ENCODE measurements at regions not wholly inside any gene's neighbourhood (a gene's known extent, or its start where the extent isn't known, plus 50 kb on each side); places are given as distances from the start of the nearest gene placed in this dataset.

GRCh38 chr2:150159300-150159699 lies 328.2 kb downstream of the RND3 start:
- Histone ChIP-seq H3K27me3 (ENCODE audit: control insufficient read depth, insufficient read depth, low read length, poor library complexity, severe bottlenecking) (no peaks in the 10 kb centered on the region), H3K9me3 (ENCODE audit: control insufficient read depth, low read length) (no peaks in the 10 kb centered on the region), H3K4me1 (ENCODE audit: control insufficient read depth, insufficient read depth, low read length) (no peaks in the 10 kb centered on the region), H3K27ac (ENCODE audit: insufficient read depth, low read depth, low read length, poor library complexity, severe bottlenecking) (no peak overlapping the region), H3K4me3 (ENCODE audit: insufficient read depth, low read depth, low read length) (no peak overlapping the region), H3K36me3 (ENCODE audit: control insufficient read depth, insufficient read depth, low read length) (no peaks in the 10 kb centered on the region)
- 88 to 98% methylated on average over 4 of the region's 4 CpGs for WGBS, 2 experiments

GRCh38 chr2:150156876-150157275 lies 330.6 kb downstream of the RND3 start:
- no peak overlapping the region for H3K27ac ChIP-seq (ENCODE audit: insufficient read depth, low read depth, low read length, poor library complexity, severe bottlenecking)
- no peaks in the 10 kb centered on the region for H3K27me3 ChIP-seq (ENCODE audit: control insufficient read depth, insufficient read depth, low read length, poor library complexity, severe bottlenecking)
- H3K4me1 ChIP-seq (ENCODE audit: control insufficient read depth, insufficient read depth, low read length) = no peaks in the 10 kb centered on the region
- 93 to 99% methylated on average over 2 of the region's 2 CpGs for WGBS, 2 experiments
- no peaks in the 10 kb centered on the region for H3K9me3 ChIP-seq (ENCODE audit: control insufficient read depth, low read length)
- H3K36me3 ChIP-seq (ENCODE audit: control insufficient read depth, insufficient read depth, low read length) = no peaks in the 10 kb centered on the region
- no peak overlapping the region for H3K4me3 ChIP-seq (ENCODE audit: insufficient read depth, low read depth, low read length)

- whole genome bisulfite sequencing, 2 experiments = 81 to 90% methylated on average over 3 of the region's 3 CpGs
- no peak overlapping the region for H3K27ac ChIP-seq (ENCODE audit: insufficient read depth, low read depth, low read length, poor library complexity, severe bottlenecking)
These were observed 331.1 kb downstream of the RND3 start for GRCh38 chr2:150156415-150156814.

GRCh38 chr2:150154308-150154797 lies 333.1 kb downstream of the RND3 start:
- Histone ChIP-seq H3K9me3 (ENCODE audit: control insufficient read depth, low read length) (no peaks in the 10 kb centered on the region), H3K4me1 (ENCODE audit: control insufficient read depth, insufficient read depth, low read length) (no peaks in the 10 kb centered on the region), H3K36me3 (ENCODE audit: control insufficient read depth, insufficient read depth, low read length) (no peaks in the 10 kb centered on the region), H3K27me3 (ENCODE audit: control insufficient read depth, insufficient read depth, low read length, poor library complexity, severe bottlenecking) (no peaks in the 10 kb centered on the region), H3K4me3 (ENCODE audit: insufficient read depth, low read depth, low read length) (no peak overlapping the region), H3K27ac (ENCODE audit: insufficient read depth, low read depth, low read length, poor library complexity, severe bottlenecking) (no peak overlapping the region)
- 100% methylated on average over 1 of the region's 2 CpGs for WGBS, 2 experiments

More at GRCh38 chr2:150156415-150156814, 331.1 kb downstream of the RND3 start:
- Histone ChIP-seq H3K36me3 (ENCODE audit: control insufficient read depth, insufficient read depth, low read length) (no peaks in the 10 kb centered on the region), H3K4me3 (ENCODE audit: insufficient read depth, low read depth, low read length) (no peak overlapping the region), H3K4me1 (ENCODE audit: control insufficient read depth, insufficient read depth, low read length) (no peaks in the 10 kb centered on the region), H3K27me3 (ENCODE audit: control insufficient read depth, insufficient read depth, low read length, poor library complexity, severe bottlenecking) (no peaks in the 10 kb centered on the region), H3K9me3 (ENCODE audit: control insufficient read depth, low read length) (no peaks in the 10 kb centered on the region)

- 93% methylated on average over 2 of the region's 2 CpGs for WGBS, 2 experiments
- H3K9me3 ChIP-seq (ENCODE audit: control insufficient read depth, low read length) = no peaks in the 10 kb centered on the region
These were observed 333.7 kb downstream of the RND3 start for GRCh38 chr2:150153646-150154307.

GRCh38 chr2:150152230-150152629 lies 335.2 kb downstream of the RND3 start:
- H3K36me3 ChIP-seq (ENCODE audit: control insufficient read depth, insufficient read depth, low read length) = no peaks in the 10 kb centered on the region
- H3K4me1 ChIP-seq (ENCODE audit: control insufficient read depth, insufficient read depth, low read length) = no peaks in the 10 kb centered on the region
- H3K4me3 ChIP-seq (ENCODE audit: insufficient read depth, low read depth, low read length) = no peak overlapping the region
- no peaks in the 10 kb centered on the region for H3K9me3 ChIP-seq (ENCODE audit: control insufficient read depth, low read length)
- no peak overlapping the region for H3K27ac ChIP-seq (ENCODE audit: insufficient read depth, low read depth, low read length, poor library complexity, severe bottlenecking)
- no peaks in the 10 kb centered on the region for H3K27me3 ChIP-seq (ENCODE audit: control insufficient read depth, insufficient read depth, low read length, poor library complexity, severe bottlenecking)
- WGBS, 2 experiments = 87 to 100% methylated on average over 2 of the region's 2 CpGs

More at GRCh38 chr2:150153646-150154307, 333.7 kb downstream of the RND3 start:
- Histone ChIP-seq H3K27me3 (ENCODE audit: control insufficient read depth, insufficient read depth, low read length, poor library complexity, severe bottlenecking) (no peaks in the 10 kb centered on the region), H3K4me3 (ENCODE audit: insufficient read depth, low read depth, low read length) (no peak overlapping the region), H3K27ac (ENCODE audit: insufficient read depth, low read depth, low read length, poor library complexity, severe bottlenecking) (no peak overlapping the region), H3K36me3 (ENCODE audit: control insufficient read depth, insufficient read depth, low read length) (no peaks in the 10 kb centered on the region), H3K4me1 (ENCODE audit: control insufficient read depth, insufficient read depth, low read length) (no peaks in the 10 kb centered on the region)

- Histone ChIP-seq H3K9me3 (ENCODE audit: control insufficient read depth, low read length) (no peaks in the 10 kb centered on the region), H3K27ac (ENCODE audit: insufficient read depth, low read depth, low read length, poor library complexity, severe bottlenecking) (no peak overlapping the region), H3K27me3 (ENCODE audit: control insufficient read depth, insufficient read depth, low read length, poor library complexity, severe bottlenecking) (no peaks in the 10 kb centered on the region), H3K36me3 (ENCODE audit: control insufficient read depth, insufficient read depth, low read length) (peaks cover 4% of the 10 kb centered on the region), H3K4me3 (ENCODE audit: insufficient read depth, low read depth, low read length) (no peak overlapping the region), H3K4me1 (ENCODE audit: control insufficient read depth, insufficient read depth, low read length) (no peaks in the 10 kb centered on the region)
- 100% methylated on average over 1 of the region's 2 CpGs; no CpG with 5 or more reads in 1 of the 2 experiments for WGBS, 2 experiments
These were observed 337.3 kb downstream of the RND3 start for GRCh38 chr2:150150144-150150543.

GRCh38 chr2:150147889-150148683 lies 339.4 kb downstream of the RND3 start:
- H3K4me3 ChIP-seq (ENCODE audit: insufficient read depth, low read depth, low read length) = no peak overlapping the region

GRCh38 chr2:150146879-150147278 lies 340.6 kb downstream of the RND3 start:
- Histone ChIP-seq H3K4me3 (ENCODE audit: insufficient read depth, low read depth, low read length) (no peak overlapping the region), H3K9me3 (ENCODE audit: control insufficient read depth, low read length) (no peaks in the 10 kb centered on the region), H3K27ac (ENCODE audit: insufficient read depth, low read depth, low read length, poor library complexity, severe bottlenecking) (no peak overlapping the region), H3K36me3 (ENCODE audit: control insufficient read depth, insufficient read depth, low read length) (peaks cover 4% of the 10 kb centered on the region), H3K4me1 (ENCODE audit: control insufficient read depth, insufficient read depth, low read length) (no peaks in the 10 kb centered on the region), H3K27me3 (ENCODE audit: control insufficient read depth, insufficient read depth, low read length, poor library complexity, severe bottlenecking) (no peaks in the 10 kb centered on the region)
- WGBS, 2 experiments = 85 to 86% methylated on average over 1 of the region's 1 CpG

More at GRCh38 chr2:150147889-150148683, 339.4 kb downstream of the RND3 start:
- WGBS, 2 experiments = 89 to 96% methylated on average over 6 of the region's 6 CpGs
- no peaks in the 10 kb centered on the region for H3K4me1 ChIP-seq (ENCODE audit: control insufficient read depth, insufficient read depth, low read length)
- peaks cover 4% of the 10 kb centered on the region for H3K36me3 ChIP-seq (ENCODE audit: control insufficient read depth, insufficient read depth, low read length)
- H3K9me3 ChIP-seq (ENCODE audit: control insufficient read depth, low read length) = no peaks in the 10 kb centered on the region
- no peak overlapping the region for H3K27ac ChIP-seq (ENCODE audit: insufficient read depth, low read depth, low read length, poor library complexity, severe bottlenecking)
- H3K27me3 ChIP-seq (ENCODE audit: control insufficient read depth, insufficient read depth, low read length, poor library complexity, severe bottlenecking) = no peaks in the 10 kb centered on the region

- Histone ChIP-seq H3K9me3 (ENCODE audit: control insufficient read depth, low read length) (no peaks in the 10 kb centered on the region), H3K27ac (ENCODE audit: insufficient read depth, low read depth, low read length, poor library complexity, severe bottlenecking) (no peak overlapping the region), H3K27me3 (ENCODE audit: control insufficient read depth, insufficient read depth, low read length, poor library complexity, severe bottlenecking) (no peaks in the 10 kb centered on the region), H3K36me3 (ENCODE audit: control insufficient read depth, insufficient read depth, low read length) (peaks cover 4% of the 10 kb centered on the region), H3K4me1 (ENCODE audit: control insufficient read depth, insufficient read depth, low read length) (no peaks in the 10 kb centered on the region), H3K4me3 (ENCODE audit: insufficient read depth, low read depth, low read length) (no peak overlapping the region)
- 96 to 97% methylated on average over 4 of the region's 4 CpGs for WGBS, 2 experiments
These were observed 342.2 kb downstream of the RND3 start for GRCh38 chr2:150145299-150145692.

All from ectodermal cell (in vitro differentiated cells).